ENCODE measurements at regions not wholly inside any gene's neighbourhood (a gene's known extent, or its start where the extent isn't known, plus 50 kb on each side); places are given as distances from the start of the nearest gene placed in this dataset.

- Histone ChIP-seq H3K9me3 (ENCODE audit: control extremely low read depth in 1 of 3, control insufficient read depth in 2 of 3, insufficient read depth in 1 of 3, low read length in 2 of 3) (no peaks in the 10 kb centered on the region), H3K4me3 (ENCODE audit: control extremely low read depth in 1 of 5, extremely low read depth in 1 of 5, insufficient read depth in 1 of 5, low read depth in 2 of 5, low read length in 4 of 5) (no peak overlapping the region), H3K27me3 (replicated peaks in 1 of 4; ENCODE audit: control extremely low read depth in 1 of 4, control insufficient read depth in 3 of 4, insufficient read depth in 4 of 4, low read length in 3 of 4) (no peaks in the 10 kb centered on the region), H3K4me1 (ENCODE audit: control insufficient read depth in 2 of 2, insufficient read depth in 2 of 2, low read length in 2 of 2) (no peaks in the 10 kb centered on the region), H3K36me3 (replicated peaks in 1 of 2; ENCODE audit: control extremely low read depth in 1 of 2, control insufficient read depth in 1 of 2, extremely low read depth in 1 of 2, insufficient read depth in 2 of 2, low read length in 1 of 2) (no peaks in the 10 kb centered on the region), H3K27ac (ENCODE audit: low read length in 2 of 2) (no peak overlapping the region), H2AFZ (ENCODE audit: insufficient read depth, low read depth, low read length, poor library complexity, severe bottlenecking) (no peak overlapping the region), H3K9ac (ENCODE audit: low read length) (no peak overlapping the region), H3K79me2 (ENCODE audit: control insufficient read depth, insufficient read depth, low read length) (no peaks in the 10 kb centered on the region), H4K20me1 (ENCODE audit: control insufficient read depth, insufficient read depth, low read length, poor library complexity, severe bottlenecking) (no peaks in the 10 kb centered on the region), H3K4me2 (replicated peaks; ENCODE audit: low read depth, low read length, poor library complexity, severe bottlenecking) (no peak overlapping the region)
- TF ChIP-seq CTCF (IDR thresholded peaks at IDR 0.05) (no peak), EZH2 (IDR thresholded peaks at IDR 0.05; ENCODE audit: borderline replicate concordance, insufficient read depth, low read depth, low read length, poor library complexity, severe bottlenecking) (no peak)
- ChIA-PET POLR2A (no interaction called here), CTCF (no interaction called here)
- intact Hi-C loops (cut with micrococcal nuclease), result no loop called here
- no peaks in the 10 kb centered on the region for H3K27me3 Mint-ChIP-seq
- no peak for DNase-seq
- H3K4me3 Mint-ChIP-seq, result no peak overlapping the region
- no peaks in the 10 kb centered on the region for H3K4me1 Mint-ChIP-seq
- H3K27ac Mint-ChIP-seq, result no peak overlapping the region
- ATAC-seq (ENCODE audit: low read depth), result no peak
- 0% methylated on average over 2 of the region's 3 CpGs for WGBS (ENCODE audit: insufficient coverage)
- H3K9me3 Mint-ChIP-seq (ENCODE audit: insufficient read depth), result peaks cover 4% of the 10 kb centered on the region
These were observed 343.5 kb downstream of the PDCD6IP start for GRCh38 chr3:34141841-34142337.

GRCh38 chr3:34145796-34146195 lies 347.4 kb downstream of the PDCD6IP start:
- TF ChIP-seq CTCF (IDR thresholded peaks at IDR 0.05) (no peak), EZH2 (IDR thresholded peaks at IDR 0.05; ENCODE audit: borderline replicate concordance, insufficient read depth, low read depth, low read length, poor library complexity, severe bottlenecking) (no peak)

More at GRCh38 chr3:34145796-34146195, 347.4 kb downstream of the PDCD6IP start:
- POLR2A ChIA-PET, result no interaction called here
- Histone ChIP-seq H2AFZ (ENCODE audit: insufficient read depth, low read depth, low read length, poor library complexity, severe bottlenecking) (no peak overlapping the region), H4K20me1 (ENCODE audit: control insufficient read depth, insufficient read depth, low read length, poor library complexity, severe bottlenecking) (no peaks in the 10 kb centered on the region), H3K27me3 (replicated peaks in 1 of 4; ENCODE audit: control extremely low read depth in 1 of 4, control insufficient read depth in 3 of 4, insufficient read depth in 4 of 4, low read length in 3 of 4) (no peaks in the 10 kb centered on the region), H3K36me3 (replicated peaks in 1 of 2; ENCODE audit: control extremely low read depth in 1 of 2, control insufficient read depth in 1 of 2, extremely low read depth in 1 of 2, insufficient read depth in 2 of 2, low read length in 1 of 2) (no peaks in the 10 kb centered on the region), H3K79me2 (ENCODE audit: control insufficient read depth, insufficient read depth, low read length) (no peaks in the 10 kb centered on the region), H3K4me3 (ENCODE audit: control extremely low read depth in 1 of 5, extremely low read depth in 1 of 5, insufficient read depth in 1 of 5, low read depth in 2 of 5, low read length in 4 of 5) (no peak overlapping the region), H3K9ac (ENCODE audit: low read length) (no peak overlapping the region), H3K4me2 (replicated peaks; ENCODE audit: low read depth, low read length, poor library complexity, severe bottlenecking) (no peak overlapping the region), H3K4me1 (ENCODE audit: control insufficient read depth in 2 of 2, insufficient read depth in 2 of 2, low read length in 2 of 2) (no peaks in the 10 kb centered on the region), H3K9me3 (ENCODE audit: control extremely low read depth in 1 of 3, control insufficient read depth in 2 of 3, insufficient read depth in 1 of 3, low read length in 2 of 3) (no peaks in the 10 kb centered on the region), H3K27ac (ENCODE audit: low read length in 2 of 2) (no peak overlapping the region)
- Mint-ChIP-seq H3K27me3 (no peaks in the 10 kb centered on the region), H3K4me1 (no peaks in the 10 kb centered on the region), H3K27ac (no peak overlapping the region), H3K9me3 (ENCODE audit: insufficient read depth) (no peaks in the 10 kb centered on the region), H3K4me3 (no peak overlapping the region)
- intact Hi-C loops (cut with micrococcal nuclease), result no loop called here
- DNase-seq, result no peak
- WGBS (ENCODE audit: insufficient coverage), result 54% methylated on average over 3 of the region's 3 CpGs
- ATAC-seq (ENCODE audit: low read depth), result no peak
- CTCF ChIA-PET, result no interaction called here
